ENCODE measurements at regions not wholly inside any gene's neighbourhood (a gene's known extent, or its start where the extent isn't known, plus 50 kb on each side); places are given as distances from the start of the nearest gene placed in this dataset.

DNA sequence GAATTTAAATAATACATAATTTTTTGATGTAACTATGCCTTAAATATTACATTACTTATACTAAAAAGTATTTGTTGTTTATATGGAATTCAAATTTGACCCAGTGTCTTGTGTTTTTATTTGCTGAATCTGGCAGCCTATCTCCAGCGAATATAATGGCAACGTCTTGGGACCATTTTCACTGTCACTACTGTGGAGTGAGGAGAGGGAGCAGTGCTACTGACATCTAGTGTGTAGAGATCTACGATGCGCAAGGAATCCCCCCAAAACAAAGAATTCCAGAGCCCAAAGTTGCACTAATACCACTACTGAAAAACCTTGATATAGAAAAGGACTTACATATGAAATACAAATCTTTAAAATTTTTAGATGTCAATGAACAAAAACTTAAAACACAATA, 314.4 kb downstream of the DRD1 start:
- Histone ChIP-seq H3K9ac (ENCODE audit: low read length) (no peak overlapping the region), H3K9me3 (ENCODE audit: low read length) (no peaks in the 10 kb centered on the region), H3K4me2 (ENCODE audit: low read length) (no peak overlapping the region), H3K9me2 (ENCODE audit: low read depth, low read length) (no peaks in the 10 kb centered on the region), H3K27me3 (ENCODE audit: insufficient read depth, low read length) (no peaks in the 10 kb centered on the region), H2AFZ (ENCODE audit: low read length) (no peak overlapping the region), H3F3A (ENCODE audit: insufficient read depth, low read length) (no peaks in the 10 kb centered on the region), H3K4me1 (ENCODE audit: insufficient read depth, low read length, severe bottlenecking) (no peaks in the 10 kb centered on the region), H3K4me3 (ENCODE audit: low read depth, low read length, poor library complexity, severe bottlenecking) (no peak overlapping the region), H3K79me2 (ENCODE audit: insufficient read depth, low read length) (no peaks in the 10 kb centered on the region), H3K36me3 (ENCODE audit: insufficient read depth, low read length) (no peaks in the 10 kb centered on the region), H3K27ac (ENCODE audit: low read depth, low read length, poor library complexity, severe bottlenecking) (no peak overlapping the region), H4K20me1 (ENCODE audit: insufficient read depth, low read length) (no peaks in the 10 kb centered on the region)
- no peak for TF ChIP-seq EZH2 (IDR thresholded peaks at IDR 0.05; ENCODE audit: borderline replicate concordance, low read length)
- TF ChIP-seq, protein P1, sequence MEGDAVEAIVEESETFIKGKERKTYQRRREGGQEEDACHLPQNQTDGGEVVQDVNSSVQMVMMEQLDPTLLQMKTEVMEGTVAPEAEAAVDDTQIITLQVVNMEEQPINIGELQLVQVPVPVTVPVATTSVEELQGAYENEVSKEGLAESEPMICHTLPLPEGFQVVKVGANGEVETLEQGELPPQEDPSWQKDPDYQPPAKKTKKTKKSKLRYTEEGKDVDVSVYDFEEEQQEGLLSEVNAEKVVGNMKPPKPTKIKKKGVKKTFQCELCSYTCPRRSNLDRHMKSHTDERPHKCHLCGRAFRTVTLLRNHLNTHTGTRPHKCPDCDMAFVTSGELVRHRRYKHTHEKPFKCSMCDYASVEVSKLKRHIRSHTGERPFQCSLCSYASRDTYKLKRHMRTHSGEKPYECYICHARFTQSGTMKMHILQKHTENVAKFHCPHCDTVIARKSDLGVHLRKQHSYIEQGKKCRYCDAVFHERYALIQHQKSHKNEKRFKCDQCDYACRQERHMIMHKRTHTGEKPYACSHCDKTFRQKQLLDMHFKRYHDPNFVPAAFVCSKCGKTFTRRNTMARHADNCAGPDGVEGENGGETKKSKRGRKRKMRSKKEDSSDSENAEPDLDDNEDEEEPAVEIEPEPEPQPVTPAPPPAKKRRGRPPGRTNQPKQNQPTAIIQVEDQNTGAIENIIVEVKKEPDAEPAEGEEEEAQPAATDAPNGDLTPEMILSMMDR (IDR thresholded peaks at IDR 0.05; ENCODE audit: low read length), result no peak

DNA sequence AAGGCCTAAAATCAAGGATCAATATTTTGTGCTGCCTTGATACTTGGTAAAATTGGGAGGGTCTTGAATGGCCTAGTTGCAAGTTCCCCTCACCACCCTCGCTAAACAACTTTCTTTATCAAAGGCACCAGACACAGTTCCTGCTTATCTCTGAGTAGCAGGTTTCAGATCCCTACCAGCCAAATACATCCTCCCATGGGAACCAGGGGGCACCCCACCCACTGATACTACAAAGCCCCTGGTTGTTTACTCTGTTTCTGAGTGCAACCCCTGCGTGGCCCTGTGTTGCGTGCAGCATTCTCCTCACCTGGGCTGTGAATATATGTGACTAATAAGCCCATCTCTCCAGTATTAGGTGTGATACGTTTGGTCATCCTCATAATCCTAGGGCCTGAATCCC, 314.9 kb downstream of the DRD1 start:
- H3K4me1 ChIP-seq (ENCODE audit: insufficient read depth, low read length, severe bottlenecking), result no peaks in the 10 kb centered on the region
- H3F3A ChIP-seq (ENCODE audit: insufficient read depth, low read length), result no peaks in the 10 kb centered on the region
- H3K27ac ChIP-seq (ENCODE audit: low read depth, low read length, poor library complexity, severe bottlenecking), result no peak overlapping the region
- H3K79me2 ChIP-seq (ENCODE audit: insufficient read depth, low read length), result no peaks in the 10 kb centered on the region
- H3K4me2 ChIP-seq (ENCODE audit: low read length), result no peak overlapping the region
- H3K36me3 ChIP-seq (ENCODE audit: insufficient read depth, low read length), result no peaks in the 10 kb centered on the region
- H4K20me1 ChIP-seq (ENCODE audit: insufficient read depth, low read length), result no peaks in the 10 kb centered on the region
- no peaks in the 10 kb centered on the region for H3K9me3 ChIP-seq (ENCODE audit: low read length)
- no peaks in the 10 kb centered on the region for H3K27me3 ChIP-seq (ENCODE audit: insufficient read depth, low read length)
- H3K4me3 ChIP-seq (ENCODE audit: low read depth, low read length, poor library complexity, severe bottlenecking), result no peak overlapping the region
- no peak overlapping the region for H3K9ac ChIP-seq (ENCODE audit: low read length)
- no peak overlapping the region for H2AFZ ChIP-seq (ENCODE audit: low read length)
- no peaks in the 10 kb centered on the region for H3K9me2 ChIP-seq (ENCODE audit: low read depth, low read length)
- TF ChIP-seq, protein P1 (IDR thresholded peaks at IDR 0.05; ENCODE audit: low read length), result no peak
- no peak for TF ChIP-seq EZH2 (IDR thresholded peaks at IDR 0.05; ENCODE audit: borderline replicate concordance, low read length)

DNA sequence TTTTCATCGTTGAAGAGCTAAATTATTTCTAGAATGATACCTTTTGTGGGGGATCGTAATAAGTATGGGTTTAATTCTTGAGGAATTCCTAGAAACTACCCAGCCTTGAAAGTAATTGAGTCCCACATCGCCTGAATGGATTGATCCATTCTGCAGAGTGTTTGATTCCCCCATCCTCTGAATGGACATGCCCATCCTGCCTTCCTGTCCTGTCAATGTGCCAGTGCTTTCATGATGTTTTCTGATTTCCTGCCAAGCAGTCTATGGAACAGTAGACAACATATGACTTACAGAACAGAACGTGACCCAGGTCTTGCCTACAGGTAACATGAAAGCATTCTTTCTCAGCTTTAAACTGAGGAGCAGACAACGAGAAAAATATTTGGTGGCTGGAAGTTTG, 319.2 kb downstream of the DRD1 start:
- Histone ChIP-seq H3K4me3 (ENCODE audit: low read depth, low read length, poor library complexity, severe bottlenecking) (no peak overlapping the region), H3K79me2 (ENCODE audit: insufficient read depth, low read length) (no peaks in the 10 kb centered on the region), H2AFZ (ENCODE audit: low read length) (no peak overlapping the region), H4K20me1 (ENCODE audit: insufficient read depth, low read length) (no peaks in the 10 kb centered on the region), H3K27me3 (ENCODE audit: insufficient read depth, low read length) (no peaks in the 10 kb centered on the region), H3K27ac (ENCODE audit: low read depth, low read length, poor library complexity, severe bottlenecking) (no peak overlapping the region), H3K9me3 (ENCODE audit: low read length) (no peaks in the 10 kb centered on the region), H3K36me3 (ENCODE audit: insufficient read depth, low read length) (no peaks in the 10 kb centered on the region), H3K9ac (ENCODE audit: low read length) (no peak overlapping the region), H3F3A (ENCODE audit: insufficient read depth, low read length) (no peaks in the 10 kb centered on the region), H3K4me1 (ENCODE audit: insufficient read depth, low read length, severe bottlenecking) (no peaks in the 10 kb centered on the region), H3K4me2 (ENCODE audit: low read length) (no peak overlapping the region), H3K9me2 (ENCODE audit: low read depth, low read length) (no peaks in the 10 kb centered on the region)
- no peak for TF ChIP-seq EZH2 (IDR thresholded peaks at IDR 0.05; ENCODE audit: borderline replicate concordance, low read length)
- TF ChIP-seq, protein P1 (IDR thresholded peaks at IDR 0.05; ENCODE audit: low read length), result no peak

Data from OCI-LY1 (cell line).